DMS114 treated with DMSO at 0.1 percent for 48 hours (cell line): ENCODE measurements at regions not wholly inside any gene's neighbourhood (a gene's known extent, or its start where the extent isn't known, plus 50 kb on each side); places are given as distances from the start of the nearest gene placed in this dataset.
"Not testable (repeated sequence)": the region's sequence is repeated elsewhere in the genome, so short reads cannot be mapped to it uniquely, and the experiment has no call there.

Source experiments
- DNase-seq: peaks from one replicate; lab custom pipeline; 2025; ENCODE audit not compliant: unreplicated experiment; lab: John Stamatoyannopoulos, UW

- no peak for DNase-seq
These were observed 127.3 kb downstream of the SPATA31D1 start for GRCh38 chr9:82115900-82116299.

- DNase-seq = no peak
These were observed 128.0 kb downstream of the SPATA31D1 start for GRCh38 chr9:82116556-82116955.

DNA sequence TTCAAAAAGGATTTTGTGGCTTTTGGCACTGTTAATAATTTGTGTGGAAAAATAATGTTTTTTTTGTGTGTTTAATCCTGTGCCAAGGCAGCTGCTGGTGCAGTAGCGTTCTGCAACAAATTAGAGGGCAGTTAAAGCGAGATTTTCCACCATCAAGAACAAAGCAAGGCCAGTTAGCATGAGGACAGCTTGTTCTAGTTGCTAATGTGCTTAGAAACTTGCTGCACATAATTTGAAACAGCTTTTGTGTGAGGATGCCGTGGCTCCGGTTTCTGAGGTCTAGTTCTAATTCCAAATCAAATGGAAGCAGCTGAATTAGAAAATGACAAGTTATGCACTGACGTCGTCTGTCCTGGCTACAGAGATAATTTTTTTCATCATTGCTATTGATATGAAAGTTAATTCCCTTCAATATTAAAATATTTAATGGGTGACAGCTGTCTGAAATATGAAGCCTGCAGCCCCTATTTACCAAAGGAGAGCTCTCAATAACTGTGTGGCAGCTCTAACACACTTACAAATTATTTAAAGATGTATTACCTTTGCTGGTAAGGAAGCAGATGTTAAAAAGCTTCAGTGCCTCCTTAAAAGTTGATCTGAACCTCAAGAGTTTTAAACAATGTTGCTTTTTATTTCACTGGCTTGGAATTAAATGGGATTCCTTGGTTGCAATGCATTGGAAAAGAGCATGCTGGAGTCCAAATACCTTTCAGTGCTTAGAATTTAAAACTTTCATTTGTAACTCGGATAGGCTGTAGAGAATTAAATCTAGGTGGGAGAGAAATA, 128.6 kb downstream of the SPATA31D1 start:
- DNase-seq = no peak

DNA sequence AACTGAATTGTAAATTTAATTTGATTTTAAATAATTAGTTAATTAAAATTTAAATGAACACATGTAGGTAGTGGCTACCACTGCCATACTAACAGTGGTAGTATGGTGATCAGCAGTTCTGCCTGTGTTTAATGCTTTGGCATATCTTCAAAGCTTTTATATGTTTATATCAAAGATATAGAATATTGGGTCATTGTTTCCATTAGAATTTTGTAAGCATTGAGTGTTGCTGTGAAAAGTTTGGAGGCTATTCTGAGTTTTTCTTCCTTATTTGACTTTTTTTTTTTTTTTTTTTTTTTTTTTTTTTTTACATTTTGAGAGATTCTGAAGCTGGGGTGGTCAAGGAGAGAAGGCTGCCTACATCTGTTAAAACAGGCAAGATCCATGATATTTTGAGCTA, 134.2 kb downstream of the SPATA31D1 start:
- no peak for DNase-seq

DNA sequence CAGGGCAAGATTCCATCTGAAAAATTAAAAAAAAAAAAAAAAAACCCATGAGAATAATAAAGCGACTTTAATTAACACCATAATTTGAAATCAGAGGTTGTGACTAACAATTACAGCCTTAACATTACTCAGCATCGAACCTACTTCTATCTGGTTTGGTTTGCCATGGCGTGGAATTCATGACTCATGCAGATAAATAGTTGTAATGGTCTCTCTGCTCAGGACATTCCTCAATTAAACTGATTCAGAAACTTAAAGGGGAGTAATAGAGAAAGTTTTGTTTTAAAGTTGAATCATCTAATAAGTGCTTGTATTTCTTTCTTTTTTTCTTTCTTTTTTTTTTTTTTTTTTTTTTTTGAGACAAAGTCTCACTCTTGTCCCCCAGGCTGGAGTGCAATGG, 135.5 kb downstream of the SPATA31D1 start:
- no peak for DNase-seq

DNA sequence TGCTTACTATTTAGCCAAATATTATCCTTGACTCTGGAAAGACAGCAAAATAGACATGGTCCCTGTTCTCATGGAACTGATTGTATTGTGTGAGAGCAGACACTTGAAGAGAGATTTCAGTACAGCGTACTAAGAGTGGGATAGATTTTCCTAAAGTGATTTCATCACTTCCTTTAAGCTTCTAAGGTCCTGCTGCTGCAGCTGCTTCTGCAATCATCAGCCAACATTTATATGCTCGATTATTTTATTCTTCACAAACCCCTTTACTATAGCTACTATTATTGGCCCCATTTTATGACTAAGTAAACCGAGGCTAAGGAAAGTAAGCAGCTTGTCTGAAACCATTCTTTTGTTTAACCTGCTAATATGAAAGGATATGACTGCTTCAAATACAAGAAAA, 137.7 kb downstream of the SPATA31D1 start:
- no peak for DNase-seq

DNA sequence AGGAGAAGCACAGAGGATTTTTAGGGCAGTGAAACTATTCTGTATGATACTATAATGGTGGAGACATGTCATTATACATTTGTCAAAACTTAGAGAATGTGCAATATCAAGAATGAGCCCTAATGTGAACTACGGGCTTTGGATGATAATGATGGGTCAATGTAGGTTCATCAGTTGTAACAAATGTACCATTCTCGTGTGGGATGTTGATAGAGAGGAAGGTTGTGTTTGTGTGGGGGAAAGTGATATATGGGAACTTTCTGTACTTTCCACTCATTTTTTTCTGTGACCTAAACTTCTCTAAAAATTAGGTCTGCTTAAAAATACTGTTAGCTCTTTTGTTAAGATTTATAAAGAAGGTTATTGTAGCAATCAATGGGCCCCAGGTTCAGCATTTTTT, 138.9 kb downstream of the SPATA31D1 start:
- DNase-seq = no peak

DNA sequence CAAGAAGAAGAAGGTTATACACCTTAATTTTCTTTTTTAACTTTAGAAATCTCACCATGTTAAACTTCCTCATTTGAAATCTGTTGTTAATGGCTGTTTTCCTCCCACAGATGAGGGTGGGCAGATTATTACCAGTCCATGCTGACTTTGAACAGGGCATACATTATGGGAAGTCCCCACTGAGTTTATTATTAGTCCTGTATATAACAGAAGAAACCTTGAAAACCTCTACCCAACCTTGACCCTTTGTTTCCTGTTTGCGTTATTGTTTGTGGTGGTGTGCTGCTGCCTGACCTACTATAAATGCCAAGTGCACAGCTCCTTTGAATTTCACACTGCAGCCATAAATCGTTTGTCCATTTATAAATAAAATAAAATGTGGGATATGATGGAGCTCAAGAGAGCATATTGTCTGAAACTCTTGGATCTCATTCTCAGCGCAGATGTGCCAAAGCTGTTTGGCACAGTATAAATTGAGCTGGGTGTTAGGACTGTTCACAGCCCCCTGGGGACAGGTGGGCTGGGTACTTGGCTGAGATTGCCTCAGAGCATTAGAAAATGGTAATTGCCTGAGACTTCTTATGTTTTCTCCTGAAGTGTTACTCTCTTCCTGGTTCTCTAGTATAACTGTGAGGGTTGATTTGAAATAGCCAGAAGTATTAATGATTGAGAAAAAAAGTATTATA, 139.6 kb downstream of the SPATA31D1 start:
- no peak for DNase-seq

DNA sequence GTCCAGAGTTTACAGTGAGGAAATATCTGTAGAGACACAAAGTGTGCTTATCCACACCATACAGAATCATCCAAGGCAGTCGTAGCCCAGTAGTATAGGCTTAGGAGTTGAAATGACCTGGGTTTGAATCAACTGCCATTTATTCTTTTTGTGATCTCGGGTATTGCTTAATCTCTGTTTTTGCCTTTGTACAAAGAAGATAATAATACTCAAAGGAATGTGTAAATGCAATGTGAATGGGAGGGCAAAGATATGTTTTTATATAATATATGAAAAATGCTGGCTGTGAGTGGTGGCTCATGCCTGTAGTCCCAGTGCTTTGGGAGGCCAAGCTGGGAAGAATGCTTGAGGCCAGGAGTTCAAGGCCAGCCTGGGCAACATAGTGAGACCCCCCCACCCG, 141.1 kb downstream of the SPATA31D1 start:
- no peak for DNase-seq

DNA sequence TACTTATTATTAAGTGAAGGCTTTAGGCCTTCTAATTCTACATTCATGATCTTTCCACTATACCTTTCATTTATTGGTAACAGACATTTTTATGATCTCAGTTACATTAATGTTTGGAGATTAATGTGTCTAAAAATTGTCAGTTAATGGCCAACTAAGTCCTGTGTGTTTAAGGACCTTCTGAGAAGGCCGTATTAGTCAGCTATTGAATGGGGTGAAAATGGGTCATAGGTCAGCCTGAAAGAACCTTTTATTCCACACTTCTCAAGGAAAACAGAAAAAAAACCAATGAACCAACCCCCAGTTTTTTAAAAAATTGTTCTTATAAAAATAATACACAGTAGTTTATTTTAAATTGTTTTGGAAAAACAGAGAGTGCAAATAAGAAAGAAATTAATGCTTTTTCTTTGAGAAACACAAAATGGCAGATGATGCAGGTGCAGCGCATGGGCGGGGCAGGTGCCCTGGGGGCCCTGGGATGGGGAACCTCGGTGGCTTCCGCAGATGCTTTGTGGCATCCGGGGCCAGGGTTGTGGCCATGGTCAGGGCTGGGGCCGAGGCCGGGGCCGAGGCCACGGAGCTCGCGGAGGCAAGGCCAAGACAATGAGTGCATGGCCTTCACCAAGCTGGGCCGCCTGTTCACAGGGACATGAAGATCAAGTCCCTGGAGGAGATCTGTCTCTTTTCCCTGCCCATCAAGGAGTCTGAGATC, 141.9 kb downstream of the SPATA31D1 start:
- DNase-seq = no peak

GRCh38 chr9:82131072-82131471, 142.5 kb downstream of the SPATA31D1 start:
- DNase-seq = no peak

GRCh38 chr9:82132024-82132423, 143.5 kb downstream of the SPATA31D1 start:
- no peak for DNase-seq

- DNase-seq = no peak
These were observed 145.4 kb downstream of the SPATA31D1 start for GRCh38 chr9:82134010-82134409.

DNA sequence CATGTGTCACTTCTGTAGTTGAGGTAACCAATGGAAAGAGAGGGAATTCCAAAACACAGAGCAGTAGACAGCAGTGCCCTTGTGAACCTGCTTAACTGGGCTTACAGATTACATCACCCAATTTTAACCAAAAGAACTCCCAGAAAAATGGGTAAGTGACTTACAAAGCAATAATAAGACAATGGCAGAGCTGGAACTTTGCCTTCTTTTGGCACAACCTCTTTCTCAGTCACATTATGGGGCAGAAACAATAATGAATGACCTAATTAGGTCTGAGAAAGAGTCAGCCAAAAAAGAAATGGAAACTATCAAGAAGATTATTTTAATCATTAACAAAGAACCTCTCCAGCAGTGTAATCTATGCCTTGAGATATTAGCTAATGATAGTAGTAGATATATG, 146.5 kb downstream of the SPATA31D1 start:
- no peak for DNase-seq

DNA sequence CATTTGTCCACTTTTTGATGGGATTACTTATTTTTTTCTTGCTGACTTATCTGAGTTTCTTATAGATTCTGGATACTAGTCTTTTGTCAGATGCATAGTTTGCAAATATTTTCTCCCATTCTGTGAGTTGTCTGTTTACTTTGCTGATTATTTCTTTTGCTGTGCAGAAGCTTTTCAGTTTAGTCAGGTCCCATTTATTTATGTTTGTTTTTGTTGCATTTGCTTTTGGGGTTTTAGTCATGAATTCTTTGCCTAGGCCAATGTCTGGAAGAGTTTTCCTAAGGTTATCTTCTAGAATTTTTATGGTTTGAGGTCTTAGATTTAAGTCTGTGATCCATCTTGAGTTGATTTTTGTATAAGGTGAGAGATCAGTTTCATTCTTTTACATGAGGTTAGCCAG, 149.5 kb downstream of the SPATA31D1 start:
- DNase-seq = not testable (repeated sequence)

DNA sequence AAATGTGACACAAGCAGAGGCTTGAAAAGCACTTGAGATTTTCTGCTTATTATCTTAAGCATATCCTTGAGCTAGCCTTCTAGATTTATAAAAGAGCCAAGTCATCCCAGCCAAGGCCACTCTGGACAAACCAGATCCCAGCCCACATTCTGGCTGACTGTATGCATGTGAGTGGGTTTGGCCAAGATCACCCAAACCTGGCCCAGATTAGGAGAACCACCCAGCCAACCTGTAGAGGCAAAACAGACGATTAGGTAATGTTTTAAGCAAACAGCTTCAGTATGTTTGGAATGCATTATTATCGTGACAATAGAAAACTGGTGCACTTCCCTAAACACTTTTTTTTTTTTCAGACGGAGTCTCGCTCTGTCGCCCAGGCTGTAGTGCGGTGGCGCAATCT, 151.9 kb downstream of the SPATA31D1 start:
- no peak for DNase-seq

DNA sequence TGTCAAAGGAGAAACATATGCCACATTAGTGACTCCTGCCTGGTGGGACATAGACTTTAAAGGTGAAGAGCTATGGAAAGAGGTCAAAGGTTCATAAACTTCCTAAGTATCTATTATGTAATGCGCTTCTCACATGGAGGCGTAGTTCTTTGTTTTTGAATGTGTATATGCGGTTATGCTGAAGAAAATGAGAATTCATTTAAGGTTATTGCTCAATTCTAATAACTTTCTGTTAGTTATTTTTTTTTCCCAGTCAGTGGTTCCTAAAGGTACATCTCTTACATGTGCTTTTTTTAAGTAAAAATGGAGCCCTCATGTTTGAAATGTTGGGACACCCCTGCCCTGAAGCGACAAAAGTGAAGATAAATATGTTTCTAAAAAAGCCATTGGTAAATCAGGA, 156.2 kb downstream of the SPATA31D1 start:
- DNase-seq = no peak

DNA sequence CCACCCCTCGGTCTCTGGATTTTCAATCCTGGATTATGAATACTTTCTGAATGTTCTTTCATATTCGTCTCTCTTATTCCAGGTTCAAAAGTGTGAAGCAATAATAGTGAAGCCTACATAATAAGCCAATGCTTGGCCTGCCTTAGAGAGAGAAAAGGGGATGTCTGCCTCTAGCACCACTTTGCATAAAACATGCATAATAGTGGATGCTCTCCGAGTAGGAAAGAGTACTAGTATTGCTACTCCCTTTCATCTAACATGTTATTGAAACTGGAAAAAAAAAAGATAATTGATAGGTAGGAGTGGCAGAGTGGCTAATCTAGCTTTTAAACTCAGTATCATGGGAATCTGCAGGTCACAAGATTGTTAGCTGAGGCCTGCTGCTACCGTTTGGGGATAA, 158.1 kb downstream of the SPATA31D1 start:
- DNase-seq = no peak

- DNase-seq = no peak
These were observed 159.3 kb downstream of the SPATA31D1 start for GRCh38 chr9:82147798-82148425.

DNA sequence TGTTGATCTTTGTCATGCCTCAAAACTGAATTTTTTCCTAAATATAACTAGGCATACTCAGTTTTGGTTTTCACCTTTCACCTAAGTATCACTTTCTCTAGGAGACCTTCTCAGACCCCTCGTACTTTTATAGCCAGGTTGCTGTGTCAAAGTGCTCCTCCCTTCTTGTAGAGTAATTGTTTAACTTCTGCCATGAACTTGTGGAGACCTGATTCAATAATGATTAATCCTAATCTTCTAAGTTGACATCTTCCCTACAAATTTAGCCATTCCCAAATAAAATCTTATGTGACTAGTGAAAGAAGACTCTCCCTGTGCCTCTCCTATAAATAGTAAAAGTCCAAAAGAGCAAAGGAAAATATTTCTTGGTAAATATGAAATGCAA, 159.8 kb downstream of the SPATA31D1 start:
- no peak for DNase-seq

DNA sequence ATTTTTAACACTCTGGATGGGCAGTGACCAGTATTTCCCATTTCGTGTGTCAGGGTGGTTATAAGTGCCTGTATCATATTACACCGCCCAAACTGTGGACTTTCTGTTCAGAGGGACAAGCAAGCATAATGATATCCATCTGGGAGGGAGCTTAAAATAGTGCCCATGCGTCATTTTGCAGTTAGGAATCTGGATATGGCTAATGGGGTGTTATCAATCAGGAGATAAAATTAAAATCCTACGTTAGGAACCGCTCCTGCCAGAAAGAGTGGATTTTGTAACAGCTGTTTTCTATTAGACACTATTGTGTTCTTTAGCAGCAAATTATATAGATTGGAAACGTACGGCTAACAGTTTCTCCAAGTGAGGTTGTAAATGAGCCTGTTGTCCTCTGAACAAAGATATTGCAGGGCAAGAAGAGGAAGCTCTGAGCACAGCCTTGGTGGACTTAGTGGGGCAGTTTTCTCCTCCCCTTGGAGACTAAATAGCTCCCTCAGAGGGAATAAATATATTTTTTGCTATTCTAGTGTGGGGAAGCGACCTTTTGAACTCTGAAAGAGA, 160.4 kb downstream of the SPATA31D1 start:
- no peak for DNase-seq
